Suprapubic skin (tissue), 3 donors: ENCODE measurements at regions not wholly inside any gene's neighbourhood (a gene's known extent, or its start where the extent isn't known, plus 50 kb on each side); places are given as distances from the start of the nearest gene placed in this dataset.

Source experiments
- CTCF ChIP-seq, 2 donors: fragments of 200-600 bp in 1 of 2; fragments of 450-650 bp in 1 of 2; sonication (generic) in 1 of 2; IDR thresholded peaks; one replicate each; pipeline ENCODE4 v1.5.1; 2016 to 2019; ENCODE audit warnings: antibody characterized with exemption in 2 of 2, mild to moderate bottlenecking in 1 of 2, moderate library complexity in 1 of 2
- POLR2A ChIP-seq, 2 donors: fragments of 450-650 bp; IDR thresholded peaks; one replicate each; pipeline ENCODE4 v1.6.1; 2017; ENCODE audit warnings: antibody characterized with exemption in 2 of 2, mild to moderate bottlenecking in 2 of 2, moderate library complexity in 2 of 2

DNA sequence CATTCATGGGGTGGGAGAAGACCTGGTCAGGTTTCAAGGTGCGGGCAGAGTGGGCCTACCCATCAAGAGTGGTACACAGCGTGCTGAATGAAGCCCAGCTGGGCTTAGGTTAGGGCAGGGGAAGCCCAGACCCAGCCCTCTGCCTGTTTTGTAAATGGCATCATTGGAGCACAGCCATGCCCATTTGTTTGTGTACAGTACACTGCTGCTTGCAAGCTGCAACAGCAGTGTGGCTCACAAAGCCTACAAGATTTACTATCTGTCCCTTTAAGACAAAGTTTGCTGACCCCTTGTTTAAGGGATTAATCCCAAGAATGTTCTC lies 230.1 kb upstream of the TNRC6C start:
- no peak for TF ChIP-seq POLR2A (IDR thresholded peaks at IDR 0.05)
- TF ChIP-seq CTCF (IDR thresholded peaks at IDR 0.05), result no peak
